ENCODE measurements at regions not wholly inside any gene's neighbourhood (a gene's known extent, or its start where the extent isn't known, plus 50 kb on each side); places are given as distances from the start of the nearest gene placed in this dataset.
"Not testable (repeated sequence)": the region's sequence is repeated elsewhere in the genome, so short reads cannot be mapped to it uniquely, and the experiment has no call there.

DNA sequence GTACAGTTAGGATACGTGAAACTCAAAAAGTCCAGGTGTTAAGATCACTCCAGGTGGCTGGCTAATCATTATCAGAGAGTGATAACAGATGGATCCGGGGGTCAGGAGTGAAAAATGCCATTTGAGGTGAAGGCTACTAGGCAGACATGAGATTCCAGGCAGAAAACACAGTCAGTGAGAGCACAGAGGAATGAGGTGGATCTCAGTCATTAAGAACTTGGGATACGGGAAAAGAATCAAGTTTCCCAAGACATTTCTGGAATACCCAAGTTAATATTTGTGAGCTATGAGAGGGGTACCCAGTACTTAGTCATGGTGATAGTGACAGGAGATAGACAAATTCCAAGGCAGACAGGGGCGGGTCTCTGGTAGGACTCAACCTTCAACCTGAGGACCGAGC lies 94.6 kb upstream of the ALG10B start:
- DNase-seq: no peak
- in situ Hi-C loops (cut with MboI; ENCODE audit: low pct_unique_long_range_greater_than_20kb, low sequenced_read_pairs): no loop called here

DNA sequence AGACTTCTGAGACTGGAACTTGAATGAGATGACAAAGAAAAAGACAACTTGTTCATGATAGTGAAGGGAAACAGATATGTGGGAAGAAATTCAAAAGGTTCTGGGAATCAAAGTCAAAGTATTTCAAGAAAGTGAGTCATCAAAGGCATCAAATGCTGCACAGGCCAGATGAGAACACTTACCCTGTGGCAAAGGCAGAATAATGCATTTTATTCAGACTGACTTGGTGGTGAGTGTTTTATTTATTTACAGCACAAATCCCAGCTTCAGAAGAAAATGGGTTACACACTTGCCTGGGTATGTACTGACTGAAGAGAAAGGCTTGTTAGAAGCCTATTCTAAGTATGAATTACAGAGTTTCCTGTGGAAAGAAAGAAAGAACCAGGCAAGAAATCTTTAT lies 78.2 kb upstream of the ALG10B start:
- in situ Hi-C loops (cut with MboI; ENCODE audit: low pct_unique_long_range_greater_than_20kb, low sequenced_read_pairs); DNase-seq: not testable (repeated sequence)

DNA sequence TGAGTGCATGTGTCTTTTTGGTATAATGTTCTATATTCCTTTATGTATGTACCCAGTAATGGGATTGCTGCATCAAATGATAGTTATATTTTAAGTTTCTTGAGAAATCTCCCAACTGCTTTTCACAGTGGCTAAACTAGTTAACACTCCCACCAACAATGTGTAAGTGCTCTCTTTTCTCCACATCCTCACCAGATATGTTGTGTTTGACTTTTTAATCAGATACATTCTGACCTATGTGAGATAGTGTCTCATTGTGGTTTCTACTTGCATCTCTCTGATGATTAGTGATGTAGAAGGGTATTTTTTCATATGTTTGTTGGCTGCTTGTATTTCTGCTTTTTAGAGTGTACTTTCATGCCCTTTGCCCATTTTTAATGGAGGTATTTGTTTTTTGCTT lies 62.8 kb upstream of the ALG10B start:
- in situ Hi-C loops (cut with MboI; ENCODE audit: low pct_unique_long_range_greater_than_20kb, low sequenced_read_pairs): no loop called here
- no peak for DNase-seq

DNA sequence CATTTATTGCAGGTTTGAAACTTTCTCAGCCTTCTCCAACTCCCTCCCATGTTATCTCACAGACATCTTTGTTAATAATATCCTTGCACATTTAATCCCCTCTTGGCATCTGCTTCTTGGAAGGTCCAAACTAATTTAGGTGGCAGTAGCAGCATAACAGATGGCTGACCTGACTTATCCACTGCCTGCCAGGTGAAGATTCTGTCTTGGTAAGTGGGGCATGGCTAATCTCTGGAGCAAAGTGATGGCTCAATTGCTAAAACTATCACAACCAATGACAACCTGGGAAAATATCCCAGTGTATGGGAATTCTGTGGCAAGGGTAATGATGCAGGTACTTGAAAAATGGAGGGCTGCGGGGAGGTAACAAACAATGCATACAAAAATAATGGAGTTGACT lies 58.2 kb upstream of the ALG10B start:
- in situ Hi-C loops (cut with MboI; ENCODE audit: low pct_unique_long_range_greater_than_20kb, low sequenced_read_pairs): no loop called here
- no peak for DNase-seq
